ENCODE measurements at regions not wholly inside any gene's neighbourhood (a gene's known extent, or its start where the extent isn't known, plus 50 kb on each side); places are given as distances from the start of the nearest gene placed in this dataset.

DNA sequence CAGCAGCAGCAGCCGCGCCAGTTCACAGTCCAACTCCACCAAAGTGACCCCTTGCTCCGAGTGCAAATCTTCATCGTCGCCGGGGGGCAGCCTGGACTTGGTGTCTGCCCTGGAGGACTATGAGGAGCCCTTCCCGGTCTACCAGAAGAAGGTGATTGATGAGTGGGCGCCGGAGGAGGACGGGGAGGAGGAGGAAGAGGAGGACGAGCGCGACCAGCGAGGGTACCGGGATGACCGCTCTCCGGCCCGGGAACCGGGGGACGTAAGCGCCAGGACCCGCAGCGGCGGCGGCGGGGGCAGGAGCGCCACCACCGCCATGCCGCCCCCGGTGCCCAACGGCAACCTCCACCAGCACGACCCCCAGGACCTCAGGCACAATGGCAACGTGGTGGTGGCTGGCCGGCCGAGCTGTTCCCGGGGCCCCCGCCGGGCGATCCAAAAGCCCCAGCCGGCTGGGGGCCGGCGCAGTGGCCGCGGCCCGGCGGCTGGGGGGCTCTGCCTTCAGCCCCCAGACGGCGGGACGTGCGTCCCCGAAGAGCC, 224.1 kb upstream of the IL12A start:
- peak overlapping the region; percentile 75 for H3K27ac Mint-ChIP-seq (ENCODE audit: unreplicated experiment)
- no peaks in the 10 kb centered on the region for H3K36me3 Mint-ChIP-seq (ENCODE audit: unreplicated experiment)
- peaks cover 8% of the 10 kb centered on the region for H3K9me3 Mint-ChIP-seq (ENCODE audit: unreplicated experiment)
- DNase-seq, result no peak
- peaks cover 14% of the 10 kb centered on the region for H3K4me1 Mint-ChIP-seq (ENCODE audit: low read depth, unreplicated experiment)
- peak overlapping the region; percentile 98 for H3K4me3 Mint-ChIP-seq (ENCODE audit: unreplicated experiment)
- peaks cover 14% of the 10 kb centered on the region for H3K27me3 Mint-ChIP-seq (ENCODE audit: unreplicated experiment)
- TF ChIP-seq, protein P1, sequence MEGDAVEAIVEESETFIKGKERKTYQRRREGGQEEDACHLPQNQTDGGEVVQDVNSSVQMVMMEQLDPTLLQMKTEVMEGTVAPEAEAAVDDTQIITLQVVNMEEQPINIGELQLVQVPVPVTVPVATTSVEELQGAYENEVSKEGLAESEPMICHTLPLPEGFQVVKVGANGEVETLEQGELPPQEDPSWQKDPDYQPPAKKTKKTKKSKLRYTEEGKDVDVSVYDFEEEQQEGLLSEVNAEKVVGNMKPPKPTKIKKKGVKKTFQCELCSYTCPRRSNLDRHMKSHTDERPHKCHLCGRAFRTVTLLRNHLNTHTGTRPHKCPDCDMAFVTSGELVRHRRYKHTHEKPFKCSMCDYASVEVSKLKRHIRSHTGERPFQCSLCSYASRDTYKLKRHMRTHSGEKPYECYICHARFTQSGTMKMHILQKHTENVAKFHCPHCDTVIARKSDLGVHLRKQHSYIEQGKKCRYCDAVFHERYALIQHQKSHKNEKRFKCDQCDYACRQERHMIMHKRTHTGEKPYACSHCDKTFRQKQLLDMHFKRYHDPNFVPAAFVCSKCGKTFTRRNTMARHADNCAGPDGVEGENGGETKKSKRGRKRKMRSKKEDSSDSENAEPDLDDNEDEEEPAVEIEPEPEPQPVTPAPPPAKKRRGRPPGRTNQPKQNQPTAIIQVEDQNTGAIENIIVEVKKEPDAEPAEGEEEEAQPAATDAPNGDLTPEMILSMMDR (IDR thresholded peaks at IDR 0.05; ENCODE audit: partially characterized antibody, unreplicated experiment), result no peak

DNA sequence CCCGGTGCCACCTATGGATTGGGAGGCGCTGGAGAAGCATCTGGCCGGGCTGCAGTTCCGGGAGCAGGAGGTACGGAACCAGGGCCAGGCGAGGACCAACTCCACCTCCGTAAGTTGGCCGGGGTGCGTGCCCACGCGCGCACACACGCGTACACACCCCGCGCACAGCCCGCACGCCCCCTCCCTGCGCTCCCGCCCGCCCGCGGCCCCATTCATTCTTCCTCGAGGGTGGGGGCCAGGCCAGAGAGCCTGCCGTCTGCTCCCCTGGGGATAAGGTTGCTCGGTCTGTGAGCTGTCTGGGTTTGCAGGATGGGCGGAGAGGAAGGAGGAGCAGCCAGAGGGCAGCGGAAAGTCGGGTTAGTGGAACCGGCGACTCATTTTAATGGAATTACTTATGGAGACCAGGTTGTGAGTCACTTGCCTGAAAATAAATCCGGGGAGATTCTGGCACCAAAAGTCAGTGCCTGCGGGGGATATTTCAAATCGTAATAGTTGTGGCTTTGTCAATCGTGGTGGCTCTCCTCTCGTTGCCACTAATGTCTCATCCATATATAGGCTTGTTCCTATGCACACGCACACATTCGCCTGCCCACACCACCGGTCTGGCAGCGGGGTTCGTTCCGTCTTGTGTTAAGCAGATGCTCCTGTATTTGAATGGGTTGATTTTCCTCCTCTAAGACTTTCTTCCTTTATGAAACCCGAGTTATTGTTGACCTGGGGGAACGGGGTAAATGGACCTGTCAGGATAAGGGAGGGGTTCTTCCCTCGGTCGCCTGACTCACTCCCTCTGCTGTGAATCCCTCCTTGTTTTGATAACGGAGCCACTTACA, 223.4 kb upstream of the IL12A start:
- Mint-ChIP-seq H3K4me1 (ENCODE audit: low read depth, unreplicated experiment) (peaks cover 12% of the 10 kb centered on the region), H3K4me3 (ENCODE audit: unreplicated experiment) (peak overlapping the region; percentile 97), H3K27ac (ENCODE audit: unreplicated experiment) (peak overlapping the region; percentile 86), H3K9me3 (ENCODE audit: unreplicated experiment) (peaks cover 8% of the 10 kb centered on the region), H3K36me3 (ENCODE audit: unreplicated experiment) (no peaks in the 10 kb centered on the region), H3K27me3 (ENCODE audit: unreplicated experiment) (peaks cover 14% of the 10 kb centered on the region)
- peak; percentile 65 for DNase-seq
- TF ChIP-seq, protein P1 (IDR thresholded peaks at IDR 0.05; ENCODE audit: partially characterized antibody, unreplicated experiment), result no peak

DNA sequence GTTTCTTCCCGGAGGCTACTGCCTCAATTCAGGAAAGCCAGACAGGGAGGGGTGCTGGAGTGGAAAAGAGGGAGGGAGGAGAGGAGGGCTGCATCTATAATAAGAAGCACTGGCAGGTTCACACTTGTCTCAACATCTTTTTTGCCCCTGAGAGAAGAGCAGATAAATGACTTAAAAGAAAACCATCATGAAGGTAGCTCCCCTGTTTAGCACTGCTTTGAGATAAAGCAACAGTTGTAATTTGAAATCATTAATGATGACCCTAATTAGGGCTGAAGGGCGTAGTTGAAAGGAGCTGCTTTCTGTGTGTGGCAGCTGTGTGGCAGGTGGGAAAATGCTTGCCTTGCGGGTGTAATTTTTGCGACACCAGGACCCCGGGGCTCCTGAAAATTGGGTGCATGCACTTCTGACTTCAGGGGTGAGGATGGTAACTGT, 222.8 kb upstream of the IL12A start:
- TF ChIP-seq, protein P1 (IDR thresholded peaks at IDR 0.05; ENCODE audit: partially characterized antibody, unreplicated experiment), result no peak
- Mint-ChIP-seq H3K27ac (ENCODE audit: unreplicated experiment) (peak overlapping the region; percentile 86), H3K4me3 (ENCODE audit: unreplicated experiment) (peak overlapping the region; percentile 97), H3K36me3 (ENCODE audit: unreplicated experiment) (no peaks in the 10 kb centered on the region), H3K4me1 (ENCODE audit: low read depth, unreplicated experiment) (peaks cover 12% of the 10 kb centered on the region), H3K27me3 (ENCODE audit: unreplicated experiment) (peaks cover 14% of the 10 kb centered on the region), H3K9me3 (ENCODE audit: unreplicated experiment) (peaks cover 8% of the 10 kb centered on the region)
- DNase-seq, result no peak

DNA sequence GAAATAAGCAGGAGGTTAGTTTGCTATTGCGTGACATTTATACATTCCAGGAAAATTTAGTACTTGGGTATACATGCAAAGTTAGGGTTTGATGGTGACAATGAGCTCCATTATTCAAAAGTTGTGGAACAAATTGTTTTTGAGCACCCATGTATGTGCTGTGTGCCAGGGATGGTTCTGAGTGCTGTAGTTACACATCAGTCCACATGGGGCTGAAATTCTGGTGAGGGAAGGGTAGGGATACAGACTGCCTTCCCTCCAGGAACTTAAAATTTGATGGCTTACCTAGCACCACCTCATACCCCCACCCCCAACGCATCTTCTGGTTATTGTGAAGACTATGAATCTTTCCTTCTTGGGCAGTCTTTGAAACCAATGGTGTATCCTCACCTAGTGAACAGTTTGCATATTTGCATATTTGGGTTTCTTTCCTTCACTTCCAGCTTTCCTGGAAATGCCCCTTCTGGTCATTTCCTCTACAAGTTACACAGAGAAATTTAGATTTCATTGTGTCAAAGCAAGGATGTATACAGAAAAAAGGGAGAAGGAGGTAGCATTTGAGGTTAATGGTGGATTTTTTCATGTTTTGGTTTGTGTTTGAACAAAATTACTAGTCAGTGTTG, 222.0 kb upstream of the IL12A start:
- Mint-ChIP-seq H3K4me1 (ENCODE audit: low read depth, unreplicated experiment) (peaks cover 12% of the 10 kb centered on the region), H3K27ac (ENCODE audit: unreplicated experiment) (no peak overlapping the region), H3K27me3 (ENCODE audit: unreplicated experiment) (peaks cover 12% of the 10 kb centered on the region), H3K4me3 (ENCODE audit: unreplicated experiment) (peak overlapping the region; percentile 97), H3K36me3 (ENCODE audit: unreplicated experiment) (no peaks in the 10 kb centered on the region), H3K9me3 (ENCODE audit: unreplicated experiment) (peaks cover 8% of the 10 kb centered on the region)
- TF ChIP-seq, protein P1 (IDR thresholded peaks at IDR 0.05; ENCODE audit: partially characterized antibody, unreplicated experiment), result peak; percentile 74
- DNase-seq, result no peak
